ENCODE measurements at regions not wholly inside any gene's neighbourhood (a gene's known extent, or its start where the extent isn't known, plus 50 kb on each side); places are given as distances from the start of the nearest gene placed in this dataset.

DNA sequence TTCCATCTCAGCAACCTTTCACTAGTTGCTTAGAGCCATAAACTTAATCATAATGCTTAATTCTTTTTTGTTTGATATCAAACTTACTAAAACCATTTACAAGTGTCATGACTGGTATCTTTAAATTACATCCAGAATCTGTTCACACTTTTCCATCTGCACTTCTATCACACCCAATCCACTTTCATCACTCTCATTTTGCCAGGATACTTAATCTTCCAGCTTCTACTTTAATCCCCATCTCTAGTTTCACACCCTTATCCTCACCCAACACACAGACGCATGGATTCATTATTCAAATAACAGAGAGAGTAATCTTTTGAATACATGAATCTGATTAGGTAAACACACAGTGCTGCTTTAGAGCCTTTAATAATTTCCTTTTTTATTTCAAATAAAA lies 828.4 kb downstream of the HACE1 start:
- DNase-seq: no peak

DNA sequence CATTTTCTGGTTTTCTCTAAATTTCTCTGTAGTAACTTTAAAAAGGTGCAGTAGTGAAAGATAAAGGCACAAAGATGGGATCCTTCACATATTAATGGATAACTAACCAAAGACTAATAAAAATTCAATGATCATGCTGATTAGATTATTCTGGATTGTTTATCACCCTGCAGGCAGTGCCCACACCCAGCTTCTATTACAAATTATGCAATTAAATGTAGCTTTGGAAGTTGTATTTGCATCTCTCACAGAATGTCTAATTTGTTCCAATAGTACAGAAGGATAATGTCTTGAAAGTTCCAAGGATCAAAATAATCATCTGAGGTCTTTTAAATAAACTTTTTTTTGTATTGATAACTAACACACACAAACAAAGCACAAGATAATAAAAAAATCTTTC lies 837.6 kb downstream of the HACE1 start:
- DNase-seq: no peak

GRCh38 chr6:104019075-104019753 lies 840.5 kb downstream of the HACE1 start:
- peak; percentile 3 for DNase-seq

DNA sequence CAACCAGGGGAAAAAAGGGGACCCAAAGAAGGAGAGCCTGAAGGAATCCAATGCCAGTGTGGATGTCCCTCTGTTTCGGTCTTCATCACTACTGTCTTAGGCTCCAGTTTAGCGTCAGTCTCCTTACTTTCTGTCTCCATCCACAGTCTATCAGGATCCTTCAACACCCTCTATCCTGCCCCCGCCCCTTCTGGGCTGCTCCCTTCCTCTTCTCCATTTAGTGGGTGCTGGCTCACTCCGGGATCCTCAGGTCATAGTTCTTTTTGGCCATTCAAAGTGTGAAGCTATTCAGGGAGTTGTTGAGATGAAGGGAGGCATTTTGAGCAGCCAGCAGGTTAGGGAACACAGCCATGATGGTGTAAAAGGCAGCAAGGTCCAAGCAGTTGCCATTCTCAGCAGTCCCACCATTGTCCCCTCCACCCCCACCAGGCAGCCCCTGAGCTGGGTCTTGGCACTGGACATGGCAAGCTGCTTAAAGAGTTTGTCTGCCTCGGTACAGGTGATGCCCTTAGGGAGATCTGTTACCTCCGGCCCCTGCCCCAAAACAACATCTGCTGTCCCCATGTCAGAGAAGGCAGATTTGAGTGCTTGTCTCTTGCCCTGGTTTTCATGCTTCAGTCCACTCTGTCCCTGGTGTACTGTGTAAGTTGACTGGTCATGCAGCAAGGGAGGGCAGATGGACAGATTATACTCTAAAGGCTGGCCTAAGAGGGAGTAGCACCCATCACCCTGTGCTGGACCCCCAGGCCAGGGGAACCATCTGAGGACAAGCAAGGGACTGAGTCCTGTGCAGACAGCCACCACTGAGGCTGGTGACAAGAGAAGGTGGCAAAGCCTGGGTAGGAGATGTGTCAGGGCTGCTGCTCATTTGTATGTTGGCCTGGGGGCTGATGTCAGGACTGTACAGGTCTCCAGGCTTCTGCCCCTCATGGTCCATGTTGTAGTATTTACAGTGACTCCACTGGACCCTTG lies 842.0 kb downstream of the HACE1 start:
- no peak for DNase-seq

DNA sequence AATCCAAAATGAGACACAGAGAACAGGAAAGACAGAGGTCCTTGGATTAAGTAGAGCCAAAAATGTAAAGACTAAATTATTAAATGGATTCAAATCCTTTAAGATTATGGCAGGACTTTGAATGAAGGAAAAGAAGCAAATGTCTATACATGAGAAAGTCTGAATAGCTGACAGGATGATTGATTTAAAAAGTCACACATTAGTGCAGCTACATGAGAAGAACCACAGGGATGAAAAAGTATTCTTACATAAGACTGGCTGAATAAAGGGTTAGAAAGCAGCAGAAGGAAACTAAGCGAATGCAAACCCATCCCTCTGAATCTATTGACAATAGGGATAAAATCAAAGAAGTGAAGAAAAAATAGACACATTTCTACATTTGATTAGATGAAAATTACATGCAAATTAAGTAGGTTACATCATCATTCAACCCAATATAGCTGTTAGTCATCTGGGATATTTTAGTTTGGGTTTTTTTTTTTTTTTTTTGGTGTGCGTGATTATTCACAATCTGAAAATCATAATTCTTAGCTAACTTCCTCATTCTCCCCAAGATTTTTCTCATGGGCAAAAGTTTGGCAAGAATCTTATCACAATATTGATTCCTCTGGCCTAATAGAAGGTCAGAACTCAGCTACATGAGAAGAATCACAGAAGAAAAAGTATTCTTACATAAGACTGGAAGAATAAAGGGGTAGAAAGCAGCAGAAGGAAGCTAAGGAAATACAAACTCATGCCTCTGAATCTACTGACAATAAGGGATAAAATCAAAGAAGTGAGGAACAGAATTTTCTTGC lies 845.4 kb downstream of the HACE1 start:
- no peak for DNase-seq

DNA sequence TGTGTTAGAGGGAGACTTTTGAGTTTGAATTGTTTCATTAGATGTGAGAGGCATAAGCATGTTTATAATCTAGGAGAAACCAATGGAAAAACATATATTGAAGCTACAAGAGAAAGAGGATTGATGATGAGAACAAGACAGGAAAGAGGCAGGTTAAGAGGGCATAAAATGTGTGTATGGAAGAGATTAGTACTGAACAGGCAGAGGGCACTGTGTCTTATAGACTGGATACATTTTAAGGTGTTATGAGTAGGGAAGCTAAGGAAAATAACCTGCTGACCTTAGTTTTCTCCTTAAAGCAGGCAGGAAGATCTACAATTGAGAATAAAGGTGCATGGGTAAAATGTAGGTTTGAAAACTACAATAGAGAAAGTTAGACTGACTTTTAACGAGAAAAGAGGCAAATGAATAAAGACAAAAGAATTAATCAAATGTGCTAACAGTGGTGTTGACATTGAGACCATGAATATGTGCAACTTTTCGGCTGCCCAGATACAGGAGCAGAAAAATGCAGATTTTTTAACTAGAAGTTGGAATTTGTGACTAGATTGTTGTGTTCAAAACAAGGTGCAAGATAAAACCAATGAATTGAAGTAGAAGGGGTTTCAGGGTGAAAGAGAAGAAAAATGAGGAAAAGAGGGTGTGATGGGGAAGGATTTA lies 846.3 kb downstream of the HACE1 start:
- no peak for DNase-seq

GRCh38 chr6:104010897-104011296 lies 848.8 kb downstream of the HACE1 start:
- DNase-seq: no peak

GRCh38 chr6:104003803-104004516 lies 855.8 kb downstream of the HACE1 start:
- no peak for DNase-seq

GRCh38 chr6:103995571-103995970 lies 864.1 kb downstream of the HACE1 start:
- no peak for DNase-seq

- no peak for DNase-seq
These were observed 875.9 kb downstream of the HACE1 start for GRCh38 chr6:103983860-103984259.

GRCh38 chr6:103983011-103983410 lies 876.7 kb downstream of the HACE1 start:
- no peak for DNase-seq

GRCh38 chr6:103982574-103982973 lies 877.1 kb downstream of the HACE1 start:
- DNase-seq: no peak

- DNase-seq: no peak
These were observed 880.4 kb downstream of the HACE1 start for GRCh38 chr6:103979308-103979707.

- no peak for DNase-seq
These were observed 922.3 kb downstream of the HACE1 start for GRCh38 chr6:103937389-103937788.

- no peak for DNase-seq
These were observed 934.4 kb downstream of the HACE1 start for GRCh38 chr6:103925317-103925716.

GRCh38 chr6:103910018-103910417 lies 949.7 kb downstream of the HACE1 start:
- DNase-seq: no peak

- DNase-seq: no peak
These were observed 950.8 kb downstream of the HACE1 start for GRCh38 chr6:103908898-103909297.

GRCh38 chr6:103895136-103895535 lies 964.6 kb downstream of the HACE1 start:
- no peak for DNase-seq

DNA sequence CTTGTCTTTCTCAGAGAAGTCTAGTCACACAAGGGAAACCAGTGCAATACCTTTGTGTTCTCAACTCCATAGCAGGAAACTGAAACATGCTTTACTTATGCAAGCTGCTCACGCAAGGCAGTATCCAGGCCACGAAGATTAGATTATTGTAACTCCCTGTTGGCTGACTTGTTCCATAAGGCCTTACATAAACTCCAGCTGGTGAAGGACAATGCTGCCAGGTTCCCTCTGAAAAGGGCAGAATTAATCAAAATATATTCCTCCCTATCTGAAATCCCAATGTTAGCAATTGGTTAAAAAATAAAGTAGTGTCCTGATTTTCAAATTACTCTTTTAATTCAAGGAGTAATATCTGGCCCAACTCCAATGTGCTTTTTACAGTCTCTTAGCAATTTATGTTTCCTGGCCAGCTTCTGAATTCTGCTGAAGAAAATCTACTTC lies 966.6 kb downstream of the HACE1 start:
- DNase-seq: no peak

DNA sequence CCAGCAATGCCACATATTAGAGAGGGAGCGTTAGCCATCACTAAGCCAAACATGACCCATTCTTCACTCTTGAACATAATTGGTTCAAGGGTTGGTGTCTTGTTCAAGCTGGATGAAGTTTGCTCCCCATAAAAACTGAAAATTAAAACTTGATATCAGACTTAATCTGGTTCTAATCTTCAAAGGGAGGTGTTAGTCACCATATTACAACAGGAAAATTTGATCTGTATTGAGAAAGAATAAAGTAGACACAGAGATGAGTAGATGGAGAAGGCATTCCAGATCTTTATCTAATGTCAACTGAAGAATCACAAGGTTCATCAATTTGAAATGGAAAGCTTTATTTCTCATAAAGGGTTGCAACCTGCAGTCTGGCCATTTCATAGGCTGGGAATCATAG lies 972.8 kb downstream of the HACE1 start:
- no peak for DNase-seq

GRCh38 chr6:103885446-103885845 lies 974.3 kb downstream of the HACE1 start:
- no peak for DNase-seq

- no peak for DNase-seq
These were observed 979.9 kb downstream of the HACE1 start for GRCh38 chr6:103879800-103880199.

All from right kidney (tissue), 1 donor.